Stomach smooth muscle (tissue), 2 donors: ENCODE measurements at regions not wholly inside any gene's neighbourhood (a gene's known extent, or its start where the extent isn't known, plus 50 kb on each side); places are given as distances from the start of the nearest gene placed in this dataset.

Experiments
- H3K27ac ChIP-seq: one replicate; pipeline ENCODE4 v1.7.0; 2013; ENCODE audit warnings: mild to moderate bottlenecking, low read length, inconsistent platforms
- H3K27me3 ChIP-seq, 2 donors: one replicate each; pipeline ENCODE4 v1.7.0; 2013; ENCODE audit warnings: low read length in 2 of 2; ENCODE audit not compliant: insufficient read depth in 2 of 2, control insufficient read depth in 1 of 2
- H3K36me3 ChIP-seq, 2 donors: one replicate each; pipeline ENCODE4 v1.7.0; 2013; ENCODE audit warnings: low read length in 2 of 2; ENCODE audit not compliant: control insufficient read depth in 2 of 2, insufficient read depth in 2 of 2
- H3K4me1 ChIP-seq: one replicate; pipeline ENCODE4 v1.7.0; 2013; ENCODE audit warnings: low read length; ENCODE audit not compliant: control insufficient read depth, insufficient read depth
- H3K4me3 ChIP-seq, 2 donors: one replicate each; pipeline ENCODE4 v1.7.0; 2013; ENCODE audit warnings: low read length in 2 of 2
- H3K9ac ChIP-seq, 2 donors: one replicate each; pipeline ENCODE4 v1.7.0; 2013; ENCODE audit warnings: low read length in 2 of 2, mild to moderate bottlenecking in 1 of 2
- H3K9me3 ChIP-seq, 2 donors: one replicate each; pipeline ENCODE4 v1.7.0; 2013; ENCODE audit warnings: low read length in 2 of 2; ENCODE audit not compliant: control insufficient read depth in 2 of 2
- donor health status: healthy.
- donor health status: Pancreatic carcinoma.

DNA sequence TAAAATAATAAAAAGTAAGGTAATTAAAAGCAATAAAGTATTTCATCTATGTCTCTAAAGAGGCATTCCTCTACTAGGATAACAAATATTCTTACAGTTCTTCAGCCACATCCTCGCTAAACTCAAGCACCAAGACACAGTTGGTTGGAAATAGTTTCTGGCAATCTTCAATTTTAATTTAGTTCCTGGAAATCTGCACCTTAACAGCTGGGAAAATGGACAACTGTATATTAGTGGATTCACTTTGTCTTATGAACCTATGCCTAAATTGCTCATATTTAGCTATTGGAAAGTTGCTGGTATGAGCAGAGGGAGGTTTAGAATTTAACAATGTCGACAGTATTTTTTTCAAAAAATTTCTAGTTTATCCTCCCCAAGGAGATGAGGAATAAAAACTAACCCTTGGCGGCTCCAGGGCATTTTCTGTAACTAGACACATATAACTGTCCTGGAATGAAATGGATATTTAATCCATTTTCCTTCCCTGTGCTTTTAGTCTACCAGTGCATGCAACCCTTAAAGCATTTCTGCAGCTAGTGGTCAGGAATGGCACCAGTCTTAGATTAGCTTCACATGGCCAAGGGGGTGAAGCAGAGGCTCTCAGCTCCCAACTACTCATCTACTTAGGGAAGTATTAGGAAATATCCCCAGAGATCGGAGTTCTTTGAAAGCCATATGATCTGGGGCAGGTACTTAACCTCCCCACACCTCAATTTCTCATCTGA, 290.0 kb upstream of the THBS1 start:
- peaks cover 5% of the 10 kb centered on the region for H3K4me1 ChIP-seq
- no peak overlapping the region for H3K4me3 ChIP-seq
- H3K27ac ChIP-seq: no peak overlapping the region
- H3K27me3 ChIP-seq: no peaks in the 10 kb centered on the region
- no peaks in the 10 kb centered on the region for H3K36me3 ChIP-seq
- no peak overlapping the region for H3K9ac ChIP-seq
- no peaks in the 10 kb centered on the region for H3K9me3 ChIP-seq

- Histone ChIP-seq H3K4me3 (no peak overlapping the region), H3K27ac (no peak overlapping the region), H3K4me1 (peaks cover under 1% of the 10 kb centered on the region), H3K9me3 (no peaks in the 10 kb centered on the region), H3K9ac (no peak overlapping the region), H3K36me3 (no peaks in the 10 kb centered on the region), H3K27me3 (no peaks in the 10 kb centered on the region)
Observed at GRCh38 chr15:39291690-39292089, 289.2 kb upstream of the THBS1 start.

DNA sequence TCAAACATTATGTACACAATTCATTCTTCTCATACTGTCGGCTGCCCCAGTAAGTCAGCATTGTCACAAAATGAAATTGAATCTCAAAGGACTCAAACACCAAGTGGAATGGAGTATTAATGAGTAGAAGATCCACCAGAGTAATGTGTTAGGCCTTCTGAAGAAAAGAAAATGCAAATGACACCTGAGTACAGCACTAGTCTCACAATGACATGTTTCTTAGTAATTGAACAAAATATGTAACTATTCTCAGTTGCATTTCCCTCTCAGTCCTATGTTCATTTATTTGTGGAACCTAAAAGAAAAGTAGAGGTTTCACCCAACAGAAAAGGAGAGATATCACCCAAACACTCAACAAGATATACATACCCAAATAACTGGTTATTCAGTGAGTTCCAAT, 283.9 kb upstream of the THBS1 start:
- no peaks in the 10 kb centered on the region for H3K9me3 ChIP-seq
- H3K4me1 ChIP-seq: no peaks in the 10 kb centered on the region
- no peak overlapping the region for H3K27ac ChIP-seq
- no peak overlapping the region for H3K9ac ChIP-seq
- H3K27me3 ChIP-seq: no peaks in the 10 kb centered on the region
- no peaks in the 10 kb centered on the region for H3K36me3 ChIP-seq
- no peak overlapping the region for H3K4me3 ChIP-seq

DNA sequence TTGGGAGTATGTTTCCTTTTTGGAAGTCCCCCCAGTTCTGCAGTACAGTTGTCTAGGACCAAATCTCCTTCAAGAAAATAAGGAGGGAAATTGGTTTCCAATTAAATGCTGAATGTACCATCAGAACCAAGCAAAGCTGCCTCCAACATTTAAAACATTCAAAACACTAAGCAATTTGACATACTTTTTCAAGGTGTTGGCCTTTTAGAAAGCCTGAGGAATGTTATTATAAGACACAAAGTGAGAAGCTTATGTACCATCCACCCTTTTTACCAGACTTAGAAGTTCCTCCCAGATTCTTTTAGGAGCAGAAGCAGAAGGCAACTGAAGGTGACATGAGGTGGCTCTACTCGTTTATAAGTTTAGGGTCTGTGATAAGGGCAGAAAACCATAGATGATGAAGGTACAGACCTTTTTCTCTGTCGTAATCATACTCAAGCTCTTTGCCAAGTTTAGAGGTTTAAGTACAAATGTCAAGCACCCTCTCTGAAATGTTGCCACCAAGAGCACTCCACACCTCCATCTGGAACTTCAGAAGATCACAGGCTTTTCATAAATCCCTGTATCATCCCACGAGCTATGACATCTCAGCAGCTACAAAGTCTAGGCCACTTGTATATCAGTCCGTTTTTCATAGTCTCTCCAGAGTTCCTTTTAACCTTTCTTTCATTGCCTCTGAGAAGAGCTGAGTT, 282.5 kb upstream of the THBS1 start:
- H3K9me3 ChIP-seq: no peaks in the 10 kb centered on the region
- H3K9ac ChIP-seq: no peak overlapping the region
- no peak overlapping the region for H3K4me3 ChIP-seq
- no peaks in the 10 kb centered on the region for H3K27me3 ChIP-seq
- H3K4me1 ChIP-seq: no peaks in the 10 kb centered on the region
- H3K36me3 ChIP-seq: no peaks in the 10 kb centered on the region
- H3K27ac ChIP-seq: no peak overlapping the region

DNA sequence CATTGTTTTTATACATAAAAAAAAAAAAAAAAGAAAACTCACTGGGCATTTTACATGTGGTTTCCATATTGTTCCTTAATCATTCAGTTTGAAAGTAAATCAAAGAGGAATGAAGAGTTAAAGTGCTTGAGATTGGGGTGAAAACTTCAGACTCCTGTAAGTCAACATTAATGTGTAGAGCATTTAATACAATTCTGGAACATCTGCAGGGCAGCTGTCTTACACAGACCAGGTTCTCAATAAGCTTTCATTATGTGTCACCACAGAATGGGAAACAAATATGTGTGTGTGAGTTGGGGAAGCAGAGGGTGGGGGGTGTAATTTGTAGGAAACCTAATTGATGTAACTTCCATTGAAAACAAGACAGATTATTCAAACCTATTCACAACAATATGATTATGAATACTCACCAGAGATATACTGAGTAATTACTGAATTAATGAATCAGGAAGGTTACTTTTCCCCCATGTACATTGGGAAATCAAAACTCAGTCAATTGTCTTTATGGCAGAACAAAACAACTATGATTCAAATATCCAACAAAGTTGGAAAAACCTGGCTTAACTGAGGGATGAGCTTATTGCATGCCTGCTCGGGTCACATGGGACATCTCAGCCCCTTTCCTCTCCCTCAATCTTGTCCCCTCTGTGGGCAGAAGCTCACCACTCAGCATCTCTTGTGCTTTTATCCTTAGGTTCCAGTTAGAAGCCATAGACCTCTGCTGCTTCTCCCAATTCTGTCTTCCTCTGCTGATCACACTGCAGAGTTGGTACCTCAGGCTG, 281.2 kb upstream of the THBS1 start:
- Histone ChIP-seq H3K4me3 (no peak overlapping the region), H3K9ac (no peak overlapping the region), H3K9me3 (no peaks in the 10 kb centered on the region), H3K4me1 (no peaks in the 10 kb centered on the region), H3K27me3 (no peaks in the 10 kb centered on the region), H3K36me3 (no peaks in the 10 kb centered on the region), H3K27ac (no peak overlapping the region)

DNA sequence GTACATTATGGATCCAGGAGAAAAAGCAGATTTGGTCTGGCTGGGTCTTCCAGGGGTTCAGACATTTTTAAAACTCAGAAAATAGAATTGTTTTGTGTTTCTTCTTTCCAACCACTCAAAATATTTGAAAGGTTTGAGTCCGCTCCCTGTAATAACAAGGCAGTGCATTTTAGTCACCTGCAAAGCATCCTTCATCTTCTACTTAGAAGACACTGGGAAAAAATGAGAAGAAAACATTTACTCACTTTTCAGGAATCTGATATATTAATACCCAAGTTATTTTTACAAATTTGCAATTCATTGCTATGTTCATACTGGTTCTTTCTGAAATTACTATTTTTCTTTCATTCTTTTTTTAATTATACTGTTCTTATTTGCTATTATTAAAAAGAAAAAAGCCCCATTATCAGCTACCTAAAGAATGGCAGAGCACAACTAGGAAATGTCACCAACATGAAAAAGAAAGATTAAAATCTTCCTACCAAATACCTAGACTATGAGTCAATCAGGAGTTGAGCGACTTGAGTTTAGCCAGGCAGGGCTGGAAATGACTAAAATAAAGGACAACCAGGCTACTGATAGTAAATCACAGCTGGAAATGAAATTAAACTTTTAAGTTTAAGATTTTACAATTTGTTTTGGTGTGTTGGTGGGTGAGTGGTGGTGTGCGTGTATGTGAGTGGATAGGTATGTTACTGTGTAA, 280.3 kb upstream of the THBS1 start:
- H3K4me3 ChIP-seq: no peak overlapping the region
- no peaks in the 10 kb centered on the region for H3K4me1 ChIP-seq
- no peak overlapping the region for H3K27ac ChIP-seq
- no peaks in the 10 kb centered on the region for H3K27me3 ChIP-seq
- H3K9me3 ChIP-seq: no peaks in the 10 kb centered on the region
- no peaks in the 10 kb centered on the region for H3K36me3 ChIP-seq
- H3K9ac ChIP-seq: no peak overlapping the region

DNA sequence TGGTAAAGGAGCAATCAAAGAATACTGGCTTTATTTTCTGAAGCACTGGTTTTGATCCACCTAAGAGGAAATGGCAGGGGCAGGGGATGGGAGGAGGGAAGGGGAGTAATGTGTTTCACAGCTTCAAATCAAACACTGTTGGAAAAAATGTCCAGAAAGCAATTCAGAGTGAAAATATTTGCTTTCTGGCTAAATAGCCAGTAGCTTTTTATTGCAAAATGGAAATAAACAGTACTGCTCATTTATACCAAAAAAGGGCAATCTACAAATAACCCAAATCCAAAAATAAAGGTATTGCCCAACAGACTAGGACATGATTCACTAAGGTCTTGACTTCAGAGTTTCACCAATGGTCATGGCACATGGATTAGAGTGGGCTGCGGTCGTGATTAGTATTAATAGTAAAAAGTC, 279.3 kb upstream of the THBS1 start:
- Histone ChIP-seq H3K27ac (no peak overlapping the region), H3K36me3 (no peaks in the 10 kb centered on the region), H3K9me3 (no peaks in the 10 kb centered on the region), H3K9ac (no peak overlapping the region), H3K27me3 (no peaks in the 10 kb centered on the region), H3K4me3 (no peak overlapping the region), H3K4me1 (no peaks in the 10 kb centered on the region)

DNA sequence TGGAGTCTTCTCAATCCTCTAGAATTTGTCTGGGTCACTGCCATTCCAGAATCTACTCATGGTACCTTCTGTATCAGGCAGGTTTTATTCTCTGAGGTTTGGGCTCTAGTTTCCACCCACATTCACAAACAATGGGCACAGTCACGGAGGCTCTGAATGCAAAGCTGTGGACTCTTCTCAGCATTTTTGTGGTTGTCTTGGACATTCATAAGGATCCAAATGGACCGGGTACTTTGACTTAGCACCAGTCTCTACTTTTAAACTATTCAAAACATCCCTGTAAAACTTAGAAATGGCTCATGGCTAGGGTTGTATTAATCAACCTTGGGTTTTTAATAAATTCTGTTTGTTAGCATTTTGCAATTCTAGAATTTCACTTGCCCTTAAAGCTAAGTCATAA, 277.9 kb upstream of the THBS1 start:
- no peak overlapping the region for H3K27ac ChIP-seq
- no peaks in the 10 kb centered on the region for H3K27me3 ChIP-seq
- H3K9me3 ChIP-seq: no peaks in the 10 kb centered on the region
- H3K4me3 ChIP-seq: no peak overlapping the region
- no peak overlapping the region for H3K9ac ChIP-seq
- no peaks in the 10 kb centered on the region for H3K4me1 ChIP-seq
- no peaks in the 10 kb centered on the region for H3K36me3 ChIP-seq

DNA sequence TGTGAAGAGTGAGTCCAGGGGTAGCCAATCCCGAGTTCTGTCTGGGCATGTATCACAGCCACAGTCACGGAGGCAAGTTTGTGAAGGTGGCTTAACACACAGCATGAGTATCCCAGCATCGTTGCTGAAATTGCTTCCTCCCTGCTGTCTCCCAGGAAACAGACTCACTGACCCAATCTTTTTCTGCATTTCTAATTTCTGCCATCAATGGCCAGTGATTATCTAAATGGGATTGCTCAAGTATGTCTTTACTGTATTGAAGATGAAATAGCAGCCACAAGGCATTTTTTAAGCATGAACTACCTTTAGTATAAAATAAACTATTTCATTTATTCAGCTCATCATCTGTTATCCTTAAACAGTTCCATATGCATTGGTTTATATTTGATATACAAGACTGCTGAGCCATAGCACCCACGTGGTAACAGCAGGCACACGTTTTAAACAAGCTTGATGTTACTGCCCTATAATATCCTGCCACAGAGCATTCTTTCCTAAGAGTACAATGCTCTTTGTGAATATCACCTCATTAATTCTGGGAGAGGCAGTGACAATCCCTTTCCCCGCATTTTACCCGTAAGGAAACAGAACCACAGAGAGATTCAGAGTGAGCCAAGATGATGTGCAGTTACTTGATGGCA, 276.6 kb upstream of the THBS1 start:
- Histone ChIP-seq H3K27ac (no peak overlapping the region), H3K9ac (no peak overlapping the region), H3K4me1 (no peaks in the 10 kb centered on the region), H3K9me3 (no peaks in the 10 kb centered on the region), H3K4me3 (no peak overlapping the region), H3K36me3 (no peaks in the 10 kb centered on the region), H3K27me3 (no peaks in the 10 kb centered on the region)
